ENCODE measurements at regions not wholly inside any gene's neighbourhood (a gene's known extent, or its start where the extent isn't known, plus 50 kb on each side); places are given as distances from the start of the nearest gene placed in this dataset.

GRCh38 chr14:87386524-87386923 is 606.5 kb downstream of the GALC start (continued):
- TF ChIP-seq, protein P1, sequence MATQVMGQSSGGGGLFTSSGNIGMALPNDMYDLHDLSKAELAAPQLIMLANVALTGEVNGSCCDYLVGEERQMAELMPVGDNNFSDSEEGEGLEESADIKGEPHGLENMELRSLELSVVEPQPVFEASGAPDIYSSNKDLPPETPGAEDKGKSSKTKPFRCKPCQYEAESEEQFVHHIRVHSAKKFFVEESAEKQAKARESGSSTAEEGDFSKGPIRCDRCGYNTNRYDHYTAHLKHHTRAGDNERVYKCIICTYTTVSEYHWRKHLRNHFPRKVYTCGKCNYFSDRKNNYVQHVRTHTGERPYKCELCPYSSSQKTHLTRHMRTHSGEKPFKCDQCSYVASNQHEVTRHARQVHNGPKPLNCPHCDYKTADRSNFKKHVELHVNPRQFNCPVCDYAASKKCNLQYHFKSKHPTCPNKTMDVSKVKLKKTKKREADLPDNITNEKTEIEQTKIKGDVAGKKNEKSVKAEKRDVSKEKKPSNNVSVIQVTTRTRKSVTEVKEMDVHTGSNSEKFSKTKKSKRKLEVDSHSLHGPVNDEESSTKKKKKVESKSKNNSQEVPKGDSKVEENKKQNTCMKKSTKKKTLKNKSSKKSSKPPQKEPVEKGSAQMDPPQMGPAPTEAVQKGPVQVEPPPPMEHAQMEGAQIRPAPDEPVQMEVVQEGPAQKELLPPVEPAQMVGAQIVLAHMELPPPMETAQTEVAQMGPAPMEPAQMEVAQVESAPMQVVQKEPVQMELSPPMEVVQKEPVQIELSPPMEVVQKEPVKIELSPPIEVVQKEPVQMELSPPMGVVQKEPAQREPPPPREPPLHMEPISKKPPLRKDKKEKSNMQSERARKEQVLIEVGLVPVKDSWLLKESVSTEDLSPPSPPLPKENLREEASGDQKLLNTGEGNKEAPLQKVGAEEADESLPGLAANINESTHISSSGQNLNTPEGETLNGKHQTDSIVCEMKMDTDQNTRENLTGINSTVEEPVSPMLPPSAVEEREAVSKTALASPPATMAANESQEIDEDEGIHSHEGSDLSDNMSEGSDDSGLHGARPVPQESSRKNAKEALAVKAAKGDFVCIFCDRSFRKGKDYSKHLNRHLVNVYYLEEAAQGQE (IDR thresholded peaks at IDR 0.05) = no peak
- TF ChIP-seq, protein P2, sequence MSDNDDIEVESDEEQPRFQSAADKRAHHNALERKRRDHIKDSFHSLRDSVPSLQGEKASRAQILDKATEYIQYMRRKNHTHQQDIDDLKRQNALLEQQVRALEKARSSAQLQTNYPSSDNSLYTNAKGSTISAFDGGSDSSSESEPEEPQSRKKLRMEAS (IDR thresholded peaks at IDR 0.05) = no peak
- TF ChIP-seq ZBTB33 (IDR thresholded peaks at IDR 0.05) (no peak), FOXA2 (IDR thresholded peaks at IDR 0.05) (no peak), NR2F2 (IDR thresholded peaks at IDR 0.05) (no peak), GABPA (IDR thresholded peaks at IDR 0.05 in 1 of 2, conservative IDR thresholded peaks at IDR 0.05 in 1 of 2) (no peak), FOXA1 (IDR thresholded peaks at IDR 0.05) (no peak)
- TF ChIP-seq, protein P3, sequence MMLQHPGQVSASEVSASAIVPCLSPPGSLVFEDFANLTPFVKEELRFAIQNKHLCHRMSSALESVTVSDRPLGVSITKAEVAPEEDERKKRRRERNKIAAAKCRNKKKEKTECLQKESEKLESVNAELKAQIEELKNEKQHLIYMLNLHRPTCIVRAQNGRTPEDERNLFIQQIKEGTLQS (IDR thresholded peaks at IDR 0.05) = no peak

- no peak overlapping the region for H3K27ac ChIP-seq (ENCODE audit: low read depth in 1 of 2, low read length in 2 of 2)
- 71% methylated on average over 2 of the region's 2 CpGs for WGBS
These were observed 612.9 kb downstream of the GALC start for GRCh38 chr14:87380054-87380453.

More at GRCh38 chr14:87380054-87380453, 612.9 kb downstream of the GALC start:
- DNase-seq (ENCODE audit: low spot score) = no peak
- TF ChIP-seq FOXA1 (IDR thresholded peaks at IDR 0.05) (no peak), GABPA (IDR thresholded peaks at IDR 0.05 in 1 of 2, conservative IDR thresholded peaks at IDR 0.05 in 1 of 2) (no peak), HNF4A (conservative IDR thresholded peaks at IDR 0.05) (no peak), SP1 (IDR thresholded peaks at IDR 0.05) (no peak), RAD21 (IDR thresholded peaks at IDR 0.05) (no peak), EGR1 (IDR thresholded peaks at IDR 0.05; ENCODE audit: low read depth in 2 of 2) (no peak)
- TF ChIP-seq, protein P1 (IDR thresholded peaks at IDR 0.05) = no peak
- TF ChIP-seq, protein P3 (IDR thresholded peaks at IDR 0.05) = no peak
- TF ChIP-seq, protein P4, sequence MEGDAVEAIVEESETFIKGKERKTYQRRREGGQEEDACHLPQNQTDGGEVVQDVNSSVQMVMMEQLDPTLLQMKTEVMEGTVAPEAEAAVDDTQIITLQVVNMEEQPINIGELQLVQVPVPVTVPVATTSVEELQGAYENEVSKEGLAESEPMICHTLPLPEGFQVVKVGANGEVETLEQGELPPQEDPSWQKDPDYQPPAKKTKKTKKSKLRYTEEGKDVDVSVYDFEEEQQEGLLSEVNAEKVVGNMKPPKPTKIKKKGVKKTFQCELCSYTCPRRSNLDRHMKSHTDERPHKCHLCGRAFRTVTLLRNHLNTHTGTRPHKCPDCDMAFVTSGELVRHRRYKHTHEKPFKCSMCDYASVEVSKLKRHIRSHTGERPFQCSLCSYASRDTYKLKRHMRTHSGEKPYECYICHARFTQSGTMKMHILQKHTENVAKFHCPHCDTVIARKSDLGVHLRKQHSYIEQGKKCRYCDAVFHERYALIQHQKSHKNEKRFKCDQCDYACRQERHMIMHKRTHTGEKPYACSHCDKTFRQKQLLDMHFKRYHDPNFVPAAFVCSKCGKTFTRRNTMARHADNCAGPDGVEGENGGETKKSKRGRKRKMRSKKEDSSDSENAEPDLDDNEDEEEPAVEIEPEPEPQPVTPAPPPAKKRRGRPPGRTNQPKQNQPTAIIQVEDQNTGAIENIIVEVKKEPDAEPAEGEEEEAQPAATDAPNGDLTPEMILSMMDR (IDR thresholded peaks at IDR 0.05; ENCODE audit: low read depth, low read length, missing input control) = no peak
- Histone ChIP-seq H3K9ac (ENCODE audit: low read depth in 1 of 2, low read length in 2 of 2) (no peak overlapping the region), H3K36me3 (ENCODE audit: control insufficient read depth in 4 of 4, insufficient read depth in 3 of 4, low read depth in 1 of 4, low read length in 3 of 4) (no peaks in the 10 kb centered on the region), H3K27me3 (ENCODE audit: control insufficient read depth in 4 of 4, insufficient read depth in 4 of 4, low read length in 3 of 4) (no peaks in the 10 kb centered on the region), H3K4me3 (ENCODE audit: low read depth in 1 of 3, low read length in 3 of 3) (no peak overlapping the region), H3K9me3 (ENCODE audit: control insufficient read depth in 4 of 4, low read length in 3 of 4) (peaks cover 0 to 4% (median 0%) of the 10 kb centered on the region in 4 donors), H3K4me1 (ENCODE audit: control insufficient read depth in 4 of 4, insufficient read depth in 4 of 4, low read length in 3 of 4) (no peaks in the 10 kb centered on the region)
